NB4 (cell line): ENCODE measurements at regions not wholly inside any gene's neighbourhood (a gene's known extent, or its start where the extent isn't known, plus 50 kb on each side); places are given as distances from the start of the nearest gene placed in this dataset.
"Not testable (repeated sequence)": the region's sequence is repeated elsewhere in the genome, so short reads cannot be mapped to it uniquely, and the experiment has no call there.

Source experiments
- DNase-seq: peaks from one replicate; pipeline ENCODE4 v3.0.0; 2010; ENCODE audit warnings: low read depth
- H3K4me3 ChIP-seq: one replicate; pipeline ENCODE4 v1.5.1; 2011; ENCODE audit warnings: mild to moderate bottlenecking, low read depth, low read length, moderate library complexity
- MYC ChIP-seq: IDR thresholded peaks from 2 replicates; pipeline ENCODE4 v1.6.1; 2011; ENCODE audit warnings: low read depth, low read length
- POLR2A ChIP-seq: IDR thresholded peaks from 2 replicates; pipeline ENCODE4 v1.6.1; 2011; ENCODE audit warnings: mild to moderate bottlenecking; ENCODE audit not compliant: insufficient read length; ENCODE audit errors: extremely low read depth
- TF ChIP-seq, protein P1 (sequence below): IDR thresholded peaks from one replicate; pipeline ENCODE4 v1.5.1; 2012; ENCODE audit warnings: low read depth, low read length
- TF ChIP-seq, protein P2 (sequence below): IDR thresholded peaks from 2 replicates; pipeline ENCODE4 v1.6.1; 2011; ENCODE audit warnings: low read depth, low read length

DNA sequence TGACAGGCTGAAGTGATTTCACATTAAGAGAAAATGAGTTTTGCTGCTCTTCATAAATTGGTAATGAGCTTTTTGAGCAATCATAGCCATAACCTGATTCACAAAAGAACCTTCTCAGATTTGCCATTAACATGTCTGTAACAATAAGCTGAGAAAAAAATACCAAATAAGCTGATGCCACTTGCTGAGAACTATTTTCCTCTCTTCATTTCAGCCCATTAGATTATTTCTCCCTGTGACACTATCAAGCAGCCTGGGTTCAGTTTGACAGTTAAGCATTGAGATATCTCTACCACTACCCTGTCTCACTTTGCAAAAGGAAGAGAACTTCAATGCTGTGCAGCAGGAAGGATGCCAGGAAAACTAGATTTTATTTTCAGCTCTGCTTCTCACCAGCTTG, 673.9 kb downstream of the TRIB2 start:
- DNase-seq, result no peak
- no peak overlapping the region for H3K4me3 ChIP-seq
- TF ChIP-seq, protein P1, sequence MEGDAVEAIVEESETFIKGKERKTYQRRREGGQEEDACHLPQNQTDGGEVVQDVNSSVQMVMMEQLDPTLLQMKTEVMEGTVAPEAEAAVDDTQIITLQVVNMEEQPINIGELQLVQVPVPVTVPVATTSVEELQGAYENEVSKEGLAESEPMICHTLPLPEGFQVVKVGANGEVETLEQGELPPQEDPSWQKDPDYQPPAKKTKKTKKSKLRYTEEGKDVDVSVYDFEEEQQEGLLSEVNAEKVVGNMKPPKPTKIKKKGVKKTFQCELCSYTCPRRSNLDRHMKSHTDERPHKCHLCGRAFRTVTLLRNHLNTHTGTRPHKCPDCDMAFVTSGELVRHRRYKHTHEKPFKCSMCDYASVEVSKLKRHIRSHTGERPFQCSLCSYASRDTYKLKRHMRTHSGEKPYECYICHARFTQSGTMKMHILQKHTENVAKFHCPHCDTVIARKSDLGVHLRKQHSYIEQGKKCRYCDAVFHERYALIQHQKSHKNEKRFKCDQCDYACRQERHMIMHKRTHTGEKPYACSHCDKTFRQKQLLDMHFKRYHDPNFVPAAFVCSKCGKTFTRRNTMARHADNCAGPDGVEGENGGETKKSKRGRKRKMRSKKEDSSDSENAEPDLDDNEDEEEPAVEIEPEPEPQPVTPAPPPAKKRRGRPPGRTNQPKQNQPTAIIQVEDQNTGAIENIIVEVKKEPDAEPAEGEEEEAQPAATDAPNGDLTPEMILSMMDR, result no peak
- TF ChIP-seq POLR2A, result no peak

DNA sequence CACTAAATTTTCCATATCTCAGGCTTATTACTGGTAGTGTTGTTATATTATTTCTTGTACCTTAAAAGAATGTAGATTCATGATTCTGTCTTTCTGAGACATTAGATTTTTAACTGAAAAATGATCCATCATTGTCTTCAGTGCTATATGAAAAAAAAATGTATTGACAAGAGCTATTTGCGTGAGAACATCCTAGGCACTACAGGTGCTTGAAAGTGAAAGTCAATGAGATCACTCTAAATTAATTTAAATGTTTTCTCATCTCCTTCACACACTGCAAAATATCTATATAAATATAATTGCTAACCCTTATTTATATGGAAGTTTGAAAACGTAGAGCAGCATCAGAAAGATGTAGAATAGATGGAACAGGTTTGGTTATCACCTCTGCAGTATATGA, 684.6 kb downstream of the TRIB2 start:
- no peak for DNase-seq
- TF ChIP-seq, protein P2, sequence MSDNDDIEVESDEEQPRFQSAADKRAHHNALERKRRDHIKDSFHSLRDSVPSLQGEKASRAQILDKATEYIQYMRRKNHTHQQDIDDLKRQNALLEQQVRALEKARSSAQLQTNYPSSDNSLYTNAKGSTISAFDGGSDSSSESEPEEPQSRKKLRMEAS, result no peak
- TF ChIP-seq, protein P1, result no peak
- TF ChIP-seq POLR2A (no peak), MYC (no peak)
- no peak overlapping the region for H3K4me3 ChIP-seq

DNA sequence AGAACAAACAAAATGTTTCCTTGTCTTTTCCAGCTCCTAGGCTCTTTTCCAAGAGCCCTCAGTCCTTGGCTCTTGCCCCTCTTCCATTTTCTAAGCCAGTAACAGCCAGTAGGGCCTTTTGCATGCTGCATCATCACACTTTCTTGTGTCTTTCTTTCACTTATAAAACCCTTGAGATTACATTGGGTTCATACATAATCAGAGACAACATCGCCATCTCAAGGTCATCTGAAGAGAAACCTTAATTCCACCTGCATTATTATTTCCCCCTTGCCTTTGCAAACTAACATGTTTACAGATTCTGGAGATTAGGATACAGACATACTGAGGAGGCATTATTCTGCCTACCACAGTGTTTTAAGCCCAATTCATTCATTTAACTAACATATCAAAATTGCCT, 697.3 kb downstream of the TRIB2 start:
- TF ChIP-seq POLR2A (no peak), MYC (no peak)
- TF ChIP-seq, protein P1, result no peak
- TF ChIP-seq, protein P2, result no peak
- DNase-seq, result peak; percentile 7
- H3K4me3 ChIP-seq, result no peak overlapping the region

DNA sequence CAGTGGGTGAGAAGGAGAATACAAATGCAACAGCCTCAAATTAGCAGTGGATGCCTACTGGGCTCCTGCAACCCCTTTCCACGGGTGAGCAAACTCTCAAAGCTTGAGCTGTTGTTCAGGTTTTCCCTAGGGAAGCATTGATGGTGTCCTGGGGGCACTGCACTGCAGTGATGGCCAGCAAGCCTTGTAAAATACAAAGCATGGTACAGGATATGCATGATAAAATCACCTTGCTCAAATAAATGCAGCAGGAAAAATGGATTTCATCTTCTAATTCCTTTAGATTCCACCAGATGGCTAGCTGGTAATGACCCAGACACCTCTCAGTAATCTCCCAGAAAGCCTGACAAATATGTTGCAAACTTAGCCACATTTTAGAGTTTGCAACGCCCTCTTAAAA, 698.2 kb downstream of the TRIB2 start:
- H3K4me3 ChIP-seq, result no peak overlapping the region
- no peak for DNase-seq
- TF ChIP-seq, protein P1, result no peak
- no peak for TF ChIP-seq MYC

DNA sequence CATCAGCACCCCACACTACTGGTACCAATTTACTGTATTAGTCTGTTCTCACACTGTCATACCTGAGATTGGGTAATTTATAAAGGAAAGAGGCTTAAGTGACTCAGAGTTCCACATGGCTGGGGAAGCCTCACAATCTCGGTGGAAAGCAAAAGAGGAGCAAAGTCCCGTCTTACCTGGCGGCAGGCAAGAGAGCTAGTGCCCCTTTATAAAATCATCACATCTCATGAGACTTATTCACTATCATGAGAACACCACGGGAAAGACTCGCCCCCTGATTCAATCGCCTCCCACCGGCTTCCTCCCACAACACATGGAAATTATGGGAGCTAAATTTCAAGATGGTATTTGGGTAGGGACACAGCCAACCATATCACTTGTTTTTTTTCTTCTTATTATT, 717.2 kb downstream of the TRIB2 start:
- H3K4me3 ChIP-seq, result no peak overlapping the region
- TF ChIP-seq MYC (no peak), POLR2A (no peak)
- TF ChIP-seq, protein P1, result no peak
- TF ChIP-seq, protein P2, result no peak
- DNase-seq, result no peak

DNA sequence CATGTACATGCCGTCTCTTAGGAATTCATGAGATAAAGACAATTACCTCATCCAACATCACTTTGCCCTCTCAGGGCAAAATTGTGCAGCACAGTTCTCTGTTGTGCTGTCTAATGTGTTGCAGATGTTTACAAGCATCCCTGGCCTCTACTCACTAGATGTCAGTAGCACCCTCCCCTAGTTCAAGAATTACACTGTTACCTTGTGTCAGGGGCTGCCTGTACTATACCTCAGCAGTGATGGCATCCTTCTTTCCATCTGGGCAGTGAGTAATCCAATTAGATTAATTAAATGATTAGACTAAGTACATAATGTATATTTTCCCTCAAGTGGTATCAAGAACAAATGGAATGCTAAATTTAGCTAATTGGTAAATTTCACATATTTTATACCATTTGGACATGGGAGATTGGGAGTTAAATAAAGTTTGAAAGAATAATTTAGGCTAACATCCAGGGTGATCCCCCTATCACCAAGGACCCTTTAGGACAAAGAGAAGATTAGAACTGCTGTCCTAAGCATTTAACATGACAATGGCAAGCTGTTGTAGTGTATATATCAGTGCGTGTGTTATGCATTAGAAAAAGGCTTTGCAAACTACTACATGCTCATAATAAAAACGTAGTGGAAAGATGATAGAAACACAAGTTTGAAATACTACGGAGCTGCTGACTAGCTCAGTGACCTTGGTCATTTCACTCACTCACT, 727.0 kb downstream of the TRIB2 start:
- H3K4me3 ChIP-seq, DNase-seq: not testable (repeated sequence)
